ENCODE measurements at regions not wholly inside any gene's neighbourhood (a gene's known extent, or its start where the extent isn't known, plus 50 kb on each side); places are given as distances from the start of the nearest gene placed in this dataset.
"Not testable (repeated sequence)": the region's sequence is repeated elsewhere in the genome, so short reads cannot be mapped to it uniquely, and the experiment has no call there.

- TF ChIP-seq CTCF (IDR thresholded peaks at IDR 0.05; ENCODE audit: poor library complexity); EZH2phosphoT487 (IDR thresholded peaks at IDR 0.05; ENCODE audit: low read depth, severe bottlenecking, unreplicated experiment); EZH2 (IDR thresholded peaks at IDR 0.05; ENCODE audit: borderline replicate concordance): not testable (repeated sequence)
These were observed 77.4 kb upstream of the C15orf39 start for GRCh38 chr15:75124278-75124677.

Data from hepatocyte (in vitro differentiated cells).